RWPE1 (cell line): ENCODE measurements at regions not wholly inside any gene's neighbourhood (a gene's known extent, or its start where the extent isn't known, plus 50 kb on each side); places are given as distances from the start of the nearest gene placed in this dataset.

Experiments
- CTCF ChIA-PET: fragments of 350-600 bp; sonication (Branson Sonifier 250); formaldehyde crosslinking; extraction: SDS; loops from one replicate; lab custom pipeline; 2021; lab: Yijun Ruan, JAX
- POLR2A ChIA-PET: fragments of 400-600 bp; formaldehyde crosslinking; extraction: SDS; loops from one replicate; lab custom pipeline; 2020; ENCODE audit warnings: antibody characterized with exemption; ENCODE audit not compliant: low non-redundant PET; lab: Yijun Ruan, JAX
- DNase-seq: peaks from one replicate; pipeline ENCODE4 v3.0.0; 2012; ENCODE audit warnings: low spot score
- H3K27ac ChIP-seq: fragments of 450-650 bp; 2 replicates; pipeline ENCODE4 v1.5.1; 2017
- TF ChIP-seq, protein P1 (sequence below): fragments of 450-650 bp; conservative IDR thresholded peaks from 2 replicates; pipeline ENCODE4 v1.5.1; 2017; ENCODE audit warnings: low read depth, mild to moderate bottlenecking

DNA sequence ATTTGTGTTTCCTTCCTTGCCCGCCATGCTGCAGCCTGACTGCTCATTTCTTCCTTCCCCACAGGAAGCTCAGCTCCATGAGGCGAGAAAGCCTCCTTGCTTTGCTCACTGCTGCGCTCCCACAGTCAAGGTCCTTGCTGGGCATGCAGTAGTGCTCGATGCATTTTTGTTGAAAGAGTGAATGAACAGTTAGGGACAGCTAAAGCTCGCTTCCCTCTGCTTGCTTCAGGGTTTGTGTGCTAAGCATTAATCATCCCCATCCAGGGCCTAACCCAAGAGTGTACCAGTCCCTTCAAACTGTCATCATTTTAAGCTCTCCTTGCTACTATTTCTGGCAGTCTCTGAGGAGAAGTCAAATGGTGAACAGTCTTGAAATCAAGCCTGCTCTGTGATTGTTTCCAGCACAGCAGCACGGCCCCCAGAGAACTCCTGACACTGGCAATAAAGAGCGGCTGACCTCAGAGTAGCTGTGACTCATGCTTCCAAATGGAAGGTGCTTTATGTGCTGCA, 171.7 kb upstream of the SOX11 start:
- TF ChIP-seq, protein P1, sequence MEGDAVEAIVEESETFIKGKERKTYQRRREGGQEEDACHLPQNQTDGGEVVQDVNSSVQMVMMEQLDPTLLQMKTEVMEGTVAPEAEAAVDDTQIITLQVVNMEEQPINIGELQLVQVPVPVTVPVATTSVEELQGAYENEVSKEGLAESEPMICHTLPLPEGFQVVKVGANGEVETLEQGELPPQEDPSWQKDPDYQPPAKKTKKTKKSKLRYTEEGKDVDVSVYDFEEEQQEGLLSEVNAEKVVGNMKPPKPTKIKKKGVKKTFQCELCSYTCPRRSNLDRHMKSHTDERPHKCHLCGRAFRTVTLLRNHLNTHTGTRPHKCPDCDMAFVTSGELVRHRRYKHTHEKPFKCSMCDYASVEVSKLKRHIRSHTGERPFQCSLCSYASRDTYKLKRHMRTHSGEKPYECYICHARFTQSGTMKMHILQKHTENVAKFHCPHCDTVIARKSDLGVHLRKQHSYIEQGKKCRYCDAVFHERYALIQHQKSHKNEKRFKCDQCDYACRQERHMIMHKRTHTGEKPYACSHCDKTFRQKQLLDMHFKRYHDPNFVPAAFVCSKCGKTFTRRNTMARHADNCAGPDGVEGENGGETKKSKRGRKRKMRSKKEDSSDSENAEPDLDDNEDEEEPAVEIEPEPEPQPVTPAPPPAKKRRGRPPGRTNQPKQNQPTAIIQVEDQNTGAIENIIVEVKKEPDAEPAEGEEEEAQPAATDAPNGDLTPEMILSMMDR = no peak
- ChIA-PET CTCF (no interaction called here), POLR2A (no interaction called here)
- H3K27ac ChIP-seq = no peak overlapping the region
- no peak for DNase-seq

GRCh38 chr2:5521461-5521860, 170.7 kb upstream of the SOX11 start:
- CTCF ChIA-PET = no interaction called here
- POLR2A ChIA-PET = no interaction called here
- TF ChIP-seq, protein P1 = no peak
- no peak for DNase-seq
- H3K27ac ChIP-seq = no peak overlapping the region

DNA sequence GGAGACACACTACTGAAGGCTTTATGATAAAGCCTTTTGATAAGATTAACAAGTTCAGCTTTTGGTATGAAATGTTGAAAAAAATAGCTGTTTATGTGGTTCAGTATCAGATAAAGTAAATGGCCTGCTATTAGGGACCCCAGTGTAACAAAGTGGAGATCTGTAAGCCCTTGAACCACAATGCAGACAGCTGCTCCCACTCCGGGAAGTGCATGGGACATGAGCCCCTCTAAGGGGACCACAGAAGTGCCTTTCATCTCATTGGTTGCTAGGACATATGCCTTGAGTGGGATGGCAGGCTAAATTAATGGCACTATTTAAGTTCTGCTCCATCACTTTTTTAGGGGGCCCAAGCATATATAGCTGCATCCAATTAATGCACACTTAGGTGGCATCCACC, 167.6 kb upstream of the SOX11 start:
- TF ChIP-seq, protein P1 = no peak
- ChIA-PET CTCF (no interaction called here), POLR2A (no interaction called here)
- no peak for DNase-seq
- no peak overlapping the region for H3K27ac ChIP-seq

GRCh38 chr2:5528706-5529105, 163.5 kb upstream of the SOX11 start:
- TF ChIP-seq, protein P1 = no peak
- no peak overlapping the region for H3K27ac ChIP-seq
- DNase-seq = no peak
- CTCF ChIA-PET = no interaction called here
- POLR2A ChIA-PET = no interaction called here

- TF ChIP-seq, protein P1 = no peak
- ChIA-PET CTCF (no interaction called here), POLR2A (no interaction called here)
- DNase-seq = no peak
- H3K27ac ChIP-seq = no peak overlapping the region
These were observed 162.0 kb upstream of the SOX11 start for GRCh38 chr2:5530011-5530696.

GRCh38 chr2:5535301-5535700, 156.9 kb upstream of the SOX11 start:
- ChIA-PET CTCF (no interaction called here), POLR2A (no interaction called here)
- H3K27ac ChIP-seq = no peak overlapping the region
- TF ChIP-seq, protein P1 = no peak
- no peak for DNase-seq
